HL-60 (cell line): ENCODE measurements at regions not wholly inside any gene's neighbourhood (a gene's known extent, or its start where the extent isn't known, plus 50 kb on each side); places are given as distances from the start of the nearest gene placed in this dataset.

ENCODE experiments used
- CTCF ChIP-seq: IDR thresholded peaks from one replicate; pipeline ENCODE4 v1.5.1; 2011; ENCODE audit warnings: low read length, control low read depth, inconsistent platforms; ENCODE audit not compliant: insufficient read depth
- GABPA ChIP-seq: IDR thresholded peaks from 2 replicates; pipeline ENCODE4 v1.6.1; 2012; ENCODE audit warnings: low read depth
- POLR2AphosphoS5 ChIP-seq: IDR thresholded peaks from 2 replicates; pipeline ENCODE4 v1.6.1; 2012; ENCODE audit warnings: low read depth
- REST ChIP-seq: IDR thresholded peaks from 2 replicates; pipeline ENCODE4 v1.6.1; 2012; ENCODE audit warnings: low read depth; ENCODE audit not compliant: insufficient replicate concordance

GRCh38 chr12:105832806-105833205, 305.9 kb downstream of the NUAK1 start:
- no peak for TF ChIP-seq CTCF
- TF ChIP-seq POLR2AphosphoS5: no peak
- no peak for TF ChIP-seq REST
- no peak for TF ChIP-seq GABPA
